Neural progenitor cell (in vitro differentiated cells): ENCODE measurements at regions not wholly inside any gene's neighbourhood (a gene's known extent, or its start where the extent isn't known, plus 50 kb on each side); places are given as distances from the start of the nearest gene placed in this dataset.

Source experiments
- DNase-seq: peaks from one replicate; pipeline ENCODE4 v3.0.0-alpha.2; 2016; ENCODE audit warnings: low spot score
- H2AFZ ChIP-seq: fragments of 200-600 bp; sonication (generic); replicated peaks from 2 replicates; pipeline ENCODE4 v1.6.1; 2016; ENCODE audit warnings: antibody characterized with exemption
- H3F3A ChIP-seq: fragments of 200-600 bp; sonication (generic); 2 replicates; pipeline ENCODE4 v1.6.1; 2016; ENCODE audit warnings: antibody characterized with exemption, low read depth
- H3K27ac ChIP-seq: fragments of 200-600 bp; sonication (generic); 2 replicates; pipeline ENCODE4 v1.5.1; 2016; ENCODE audit warnings: mild to moderate bottlenecking
- H3K27me3 ChIP-seq: fragments of 200-600 bp; sonication (generic); 2 replicates; pipeline ENCODE4 v1.6.1; 2016; ENCODE audit warnings: mild to moderate bottlenecking, moderate library complexity
- H3K36me3 ChIP-seq: fragments of 200-600 bp; sonication (generic); 2 replicates; pipeline ENCODE4 v1.5.1; 2016
- H3K4me1 ChIP-seq: fragments of 200-600 bp; sonication (generic); 2 replicates; pipeline ENCODE4 v1.6.1; 2016; ENCODE audit warnings: mixed run types
- H3K4me2 ChIP-seq: fragments of 200-600 bp; sonication (generic); 2 replicates; pipeline ENCODE4 v1.6.1; 2016
- H3K4me3 ChIP-seq: fragments of 200-600 bp; sonication (generic); 2 replicates; pipeline ENCODE4 v1.5.1; 2016
- H3K79me2 ChIP-seq: fragments of 200-600 bp; sonication (generic); 2 replicates; pipeline ENCODE4 v1.6.1; 2016; ENCODE audit warnings: low read depth
- H3K9ac ChIP-seq: fragments of 200-600 bp; sonication (generic); 2 replicates; pipeline ENCODE4 v1.6.1; 2016
- H3K9me3 ChIP-seq: fragments of 200-600 bp; sonication (generic); 2 replicates; pipeline ENCODE4 v1.5.1; 2016; ENCODE audit warnings: low read depth
- H4K20me1 ChIP-seq: fragments of 200-600 bp; sonication (generic); 2 replicates; pipeline ENCODE4 v1.6.1; 2016; ENCODE audit warnings: low read depth
- H3K27ac Mint-ChIP-seq: 3 replicates; pipeline ENCODE4 v1.8.0; 2021; ENCODE audit warnings: mixed read lengths
- H3K27me3 Mint-ChIP-seq: 2 replicates; pipeline ENCODE4 v1.8.0; 2022; ENCODE audit warnings: low read depth, mild to moderate bottlenecking, inconsistent platforms, moderate library complexity, mixed read lengths; ENCODE audit not compliant: insufficient read depth
- H3K36me3 Mint-ChIP-seq: 3 replicates; pipeline ENCODE4 v1.8.0; 2021; ENCODE audit warnings: mixed read lengths
- H3K4me1 Mint-ChIP-seq: 3 replicates; pipeline ENCODE4 v1.8.0; 2021; ENCODE audit warnings: mixed read lengths
- H3K4me3 Mint-ChIP-seq: 3 replicates; pipeline ENCODE4 v1.8.0; 2021; ENCODE audit warnings: mild to moderate bottlenecking, moderate library complexity, mixed read lengths
- H3K9me3 Mint-ChIP-seq: 3 replicates; pipeline ENCODE4 v1.8.0; 2020; ENCODE audit warnings: mixed read lengths
- CTCF ChIP-seq: fragments of 200-600 bp; sonication (generic); IDR thresholded peaks from 2 replicates; pipeline ENCODE4 v1.5.1; 2017; ENCODE audit warnings: antibody characterized with exemption, mild to moderate bottlenecking
- EZH2 ChIP-seq: fragments of 200-600 bp; sonication (generic); IDR thresholded peaks from 2 replicates; pipeline ENCODE4 v1.6.1; 2017; ENCODE audit warnings: antibody characterized with exemption, mild to moderate bottlenecking, moderate library complexity
- EZH2phosphoT487 ChIP-seq: fragments of 200-600 bp; sonication (generic); IDR thresholded peaks from 2 replicates; pipeline ENCODE4 v1.6.1; 2017; ENCODE audit warnings: antibody characterized with exemption

GRCh38 chr13:76778853-76779252, 107.4 kb downstream of the KCTD12 start:
- H3K4me1 Mint-ChIP-seq = no peaks in the 10 kb centered on the region
- Histone ChIP-seq H3K9me3 (no peaks in the 10 kb centered on the region), H3K4me1 (no peaks in the 10 kb centered on the region), H3K4me3 (no peak overlapping the region), H3K27ac (no peak overlapping the region), H3K36me3 (no peaks in the 10 kb centered on the region), H3K27me3 (no peaks in the 10 kb centered on the region), H3K4me2 (no peak overlapping the region), H2AFZ (no peak overlapping the region), H3F3A (no peaks in the 10 kb centered on the region), H3K9ac (no peak overlapping the region), H3K79me2 (no peaks in the 10 kb centered on the region), H4K20me1 (no peaks in the 10 kb centered on the region)
- H3K36me3 Mint-ChIP-seq = no peaks in the 10 kb centered on the region
- no peak for DNase-seq
- H3K27ac Mint-ChIP-seq = no peak overlapping the region
- TF ChIP-seq EZH2 (no peak), CTCF (no peak), EZH2phosphoT487 (no peak)
- H3K9me3 Mint-ChIP-seq = no peaks in the 10 kb centered on the region
- no peak overlapping the region for H3K4me3 Mint-ChIP-seq
- H3K27me3 Mint-ChIP-seq = no peaks in the 10 kb centered on the region

- Histone ChIP-seq H3K4me3 (no peak overlapping the region), H3K27ac (no peak overlapping the region), H3K9me3 (no peaks in the 10 kb centered on the region), H4K20me1 (no peaks in the 10 kb centered on the region), H3K4me1 (no peaks in the 10 kb centered on the region), H3K9ac (no peak overlapping the region), H2AFZ (no peak overlapping the region), H3F3A (no peaks in the 10 kb centered on the region), H3K4me2 (no peak overlapping the region), H3K27me3 (no peaks in the 10 kb centered on the region), H3K79me2 (no peaks in the 10 kb centered on the region), H3K36me3 (no peaks in the 10 kb centered on the region)
- Mint-ChIP-seq H3K36me3 (no peaks in the 10 kb centered on the region), H3K9me3 (no peaks in the 10 kb centered on the region), H3K27ac (no peak overlapping the region), H3K27me3 (no peaks in the 10 kb centered on the region), H3K4me1 (no peaks in the 10 kb centered on the region), H3K4me3 (no peak overlapping the region)
- no peak for DNase-seq
- no peak for TF ChIP-seq EZH2phosphoT487
- no peak for TF ChIP-seq EZH2
- no peak for TF ChIP-seq CTCF
Observed at GRCh38 chr13:76777096-76777495, 109.1 kb downstream of the KCTD12 start.

- Histone ChIP-seq H3K4me2 (no peak overlapping the region), H2AFZ (no peak overlapping the region), H3K79me2 (no peaks in the 10 kb centered on the region), H3K4me1 (no peaks in the 10 kb centered on the region), H3F3A (no peaks in the 10 kb centered on the region), H3K9ac (no peak overlapping the region), H3K27me3 (no peaks in the 10 kb centered on the region), H3K4me3 (no peak overlapping the region), H3K27ac (no peak overlapping the region), H3K36me3 (no peaks in the 10 kb centered on the region), H4K20me1 (no peaks in the 10 kb centered on the region), H3K9me3 (no peaks in the 10 kb centered on the region)
- DNase-seq = no peak
- Mint-ChIP-seq H3K9me3 (no peaks in the 10 kb centered on the region), H3K27me3 (no peaks in the 10 kb centered on the region), H3K27ac (no peak overlapping the region), H3K4me3 (no peak overlapping the region), H3K4me1 (no peaks in the 10 kb centered on the region), H3K36me3 (no peaks in the 10 kb centered on the region)
- TF ChIP-seq EZH2 (no peak), CTCF (no peak), EZH2phosphoT487 (no peak)
Observed at GRCh38 chr13:76775088-76775740, 111.0 kb downstream of the KCTD12 start.
